H1 (cell line): ENCODE measurements at regions not wholly inside any gene's neighbourhood (a gene's known extent, or its start where the extent isn't known, plus 50 kb on each side); places are given as distances from the start of the nearest gene placed in this dataset.

Experiments used
- CTCF ChIP-seq, 3 experiments: IDR thresholded peaks; 1 replicate in 2 of 3; 2 replicates in 1 of 3; pipeline versions ENCODE4 v1.5.1 to v1.6.1; 2011; ENCODE audit warnings: low read length in 3 of 3, mild to moderate bottlenecking in 3 of 3, inconsistent platforms in 2 of 3, low read depth in 1 of 3, moderate library complexity in 1 of 3; ENCODE audit not compliant: insufficient read depth in 1 of 3; ENCODE audit errors: control extremely low read depth in 1 of 3
- EZH2 ChIP-seq: fragments of 200-600 bp; sonication (generic); IDR thresholded peaks from 2 replicates; pipeline ENCODE4 v1.7.1; 2012; ENCODE audit warnings: low read depth, mild to moderate bottlenecking, moderate library complexity, low read length, inconsistent platforms; ENCODE audit not compliant: severe bottlenecking
- JUND ChIP-seq: IDR thresholded peaks from 2 replicates; pipeline ENCODE4 v1.6.1; 2011; ENCODE audit warnings: mild to moderate bottlenecking, improper control_type of control experiment, low read length
- POLR2A ChIP-seq, 2 experiments: IDR thresholded peaks; 1 replicate in 1 of 2; 2 replicates in 1 of 2; pipeline ENCODE4 v1.6.1; 2011; ENCODE audit warnings: low read depth in 2 of 2, low read length in 2 of 2, mild to moderate bottlenecking in 2 of 2; ENCODE audit errors: control extremely low read depth in 1 of 2
- POLR2AphosphoS5 ChIP-seq: IDR thresholded peaks from 2 replicates; pipeline ENCODE4 v1.6.1; 2011; ENCODE audit warnings: low read depth, low read length
- TCF12 ChIP-seq: IDR thresholded peaks from 2 replicates; pipeline ENCODE4 v1.6.1; 2011; ENCODE audit warnings: low read depth, mild to moderate bottlenecking, low read length

GRCh38 chr4:179595671-179596410 is 2153.6 kb upstream of the AGA start:
- no peak for TF ChIP-seq POLR2A (IDR thresholded peaks at IDR 0.05; ENCODE audit: control extremely low read depth in 1 of 2, low read depth in 2 of 2, low read length in 2 of 2)
- TF ChIP-seq CTCF (IDR thresholded peaks at IDR 0.05; ENCODE audit: control extremely low read depth in 1 of 3, insufficient read depth in 1 of 3, low read depth in 1 of 3, low read length in 3 of 3), result no peak
- TF ChIP-seq POLR2AphosphoS5, result no peak
- no peak for TF ChIP-seq EZH2
- no peak for TF ChIP-seq TCF12
- no peak for TF ChIP-seq JUND
